ENCODE measurements at regions not wholly inside any gene's neighbourhood (a gene's known extent, or its start where the extent isn't known, plus 50 kb on each side); places are given as distances from the start of the nearest gene placed in this dataset.

GRCh38 chr6:147837540-147837939, 329.1 kb downstream of the SAMD5 start:
- Mint-ChIP-seq H3K9me3 (no peaks in the 10 kb centered on the region), H3K4me3 (no peak overlapping the region), H3K27me3 (ENCODE audit: insufficient read depth) (no peaks in the 10 kb centered on the region), H3K4me1 (no peaks in the 10 kb centered on the region), H3K36me3 (ENCODE audit: low read depth) (no peaks in the 10 kb centered on the region), H3K27ac (no peak overlapping the region)
- 89 to 91% methylated on average over 3 to 4 of the region's 4 CpGs for WGBS, 2 experiments (ENCODE audit: insufficient coverage in 1 of 2, insufficient read length in 1 of 2)
- Histone ChIP-seq H3K27me3 (ENCODE audit: control insufficient read depth, insufficient read depth, low read length, poor library complexity, severe bottlenecking) (no peaks in the 10 kb centered on the region), H3K4me3 (ENCODE audit: low read length) (no peak overlapping the region), H3K4me1 (ENCODE audit: control insufficient read depth, insufficient read depth, low read length) (no peaks in the 10 kb centered on the region), H3K9ac (ENCODE audit: extremely low read depth, low read length, poor library complexity, severe bottlenecking) (no peak overlapping the region), H3K27ac (ENCODE audit: low read depth, low read length) (no peak overlapping the region), H3K9me3 (ENCODE audit: control insufficient read depth, low read length) (no peaks in the 10 kb centered on the region), H3K36me3 (ENCODE audit: control insufficient read depth, insufficient read depth, low read length) (no peaks in the 10 kb centered on the region)
- DNase-seq, result no peak
- TF ChIP-seq CTCF (conservative IDR thresholded peaks at IDR 0.05), result no peak

- Histone ChIP-seq H3K9me3 (ENCODE audit: control insufficient read depth, low read length) (no peaks in the 10 kb centered on the region), H3K4me3 (ENCODE audit: low read length) (no peak overlapping the region), H3K4me1 (ENCODE audit: control insufficient read depth, insufficient read depth, low read length) (no peaks in the 10 kb centered on the region), H3K27ac (ENCODE audit: low read depth, low read length) (no peak overlapping the region), H3K9ac (ENCODE audit: extremely low read depth, low read length, poor library complexity, severe bottlenecking) (no peak overlapping the region), H3K27me3 (ENCODE audit: control insufficient read depth, insufficient read depth, low read length, poor library complexity, severe bottlenecking) (no peaks in the 10 kb centered on the region), H3K36me3 (ENCODE audit: control insufficient read depth, insufficient read depth, low read length) (no peaks in the 10 kb centered on the region)
- Mint-ChIP-seq H3K36me3 (ENCODE audit: low read depth) (no peaks in the 10 kb centered on the region), H3K9me3 (no peaks in the 10 kb centered on the region), H3K27ac (no peak overlapping the region), H3K4me3 (no peak overlapping the region), H3K27me3 (ENCODE audit: insufficient read depth) (no peaks in the 10 kb centered on the region), H3K4me1 (no peaks in the 10 kb centered on the region)
- TF ChIP-seq CTCF (conservative IDR thresholded peaks at IDR 0.05), result no peak
- DNase-seq, result no peak
- 86 to 100% methylated on average over 2 of the region's 2 CpGs for WGBS, 2 experiments (ENCODE audit: insufficient coverage in 1 of 2, insufficient read length in 1 of 2)
Measured at GRCh38 chr6:147839708-147840610, 331.5 kb downstream of the SAMD5 start.

GRCh38 chr6:147841547-147842148, 333.2 kb downstream of the SAMD5 start:
- WGBS, 2 experiments (ENCODE audit: insufficient coverage in 1 of 2, insufficient read length in 1 of 2), result 80% methylated on average over 1 of the region's 1 CpG; no CpG with 5 or more reads in 1 of the 2 experiments
- no peaks in the 10 kb centered on the region for H3K4me1 ChIP-seq (ENCODE audit: control insufficient read depth, insufficient read depth, low read length)
- H3K36me3 ChIP-seq (ENCODE audit: control insufficient read depth, insufficient read depth, low read length), result no peaks in the 10 kb centered on the region
- Mint-ChIP-seq H3K27ac (no peak overlapping the region), H3K9me3 (no peaks in the 10 kb centered on the region), H3K36me3 (ENCODE audit: low read depth) (no peaks in the 10 kb centered on the region), H3K4me1 (no peaks in the 10 kb centered on the region), H3K27me3 (ENCODE audit: insufficient read depth) (no peaks in the 10 kb centered on the region), H3K4me3 (no peak overlapping the region)
- DNase-seq, result no peak
- no peak overlapping the region for H3K4me3 ChIP-seq (ENCODE audit: low read length)
- no peak overlapping the region for H3K27ac ChIP-seq (ENCODE audit: low read depth, low read length)
- no peaks in the 10 kb centered on the region for H3K27me3 ChIP-seq (ENCODE audit: control insufficient read depth, insufficient read depth, low read length, poor library complexity, severe bottlenecking)
- no peaks in the 10 kb centered on the region for H3K9me3 ChIP-seq (ENCODE audit: control insufficient read depth, low read length)
- no peak for TF ChIP-seq CTCF (conservative IDR thresholded peaks at IDR 0.05)
- H3K9ac ChIP-seq (ENCODE audit: extremely low read depth, low read length, poor library complexity, severe bottlenecking), result no peak overlapping the region

All from endodermal cell (in vitro differentiated cells).